Endothelial cell of umbilical vein (primary cell): ENCODE measurements at regions not wholly inside any gene's neighbourhood (a gene's known extent, or its start where the extent isn't known, plus 50 kb on each side); places are given as distances from the start of the nearest gene placed in this dataset.

Source experiments
- BruUV-seq: library from RNA; stranded (reverse); fragments of 400-500 nt; replicated peaks from 2 replicates; lab custom pipeline; 2021; lab: Mats Ljungman, UMichigan
- CTCF ChIA-PET: fragments of 300-600, 350-600 bp; sonication (Branson Sonifier 250); formaldehyde crosslinking; loops from one replicate; lab custom pipeline; 2021; ENCODE audit warnings: antibody characterized with exemption, inconsistent platforms; lab: Charles Lee
- POLR2A ChIA-PET: fragments of 300-600, 350-600 bp; sonication (Branson Sonifier 250); formaldehyde crosslinking; loops from one replicate; lab custom pipeline; 2021; ENCODE audit warnings: antibody characterized with exemption, inconsistent platforms; lab: Charles Lee
- DNase-seq: peaks from one replicate; pipeline ENCODE4 v3.0.0-alpha.2; 2011; ENCODE audit warnings: low read depth, low spot score
- FAIRE-seq: peaks from 2 replicates; lab custom pipeline; 2011; peaks lifted over from hg19 to GRCh38; lab: Jason Lieb, UNC
- H2AFZ ChIP-seq: 2 replicates; pipeline ENCODE4 v1.6.0; 2012; ENCODE audit warnings: low read depth, low read length, control low read depth, inconsistent platforms
- H3K27ac ChIP-seq: 2 replicates; pipeline ENCODE4 v1.5.1; 2011; ENCODE audit warnings: low read depth, mild to moderate bottlenecking, control low read depth, low read length, moderate library complexity; ENCODE audit not compliant: insufficient read depth
- H3K27me3 ChIP-seq, 2 experiments: 2 replicates each; pipeline versions ENCODE4 v1.6.0 to v1.6.1; 2011; ENCODE audit warnings: low read length in 2 of 2, mixed read lengths in 1 of 2; ENCODE audit not compliant: control insufficient read depth in 2 of 2, insufficient read depth in 2 of 2
- H3K36me3 ChIP-seq, 2 experiments: 2 replicates in 1 of 2; 3 replicates in 1 of 2; pipeline ENCODE4 v1.5.1; 2011; ENCODE audit warnings: low read length in 2 of 2, mild to moderate bottlenecking in 1 of 2, moderate library complexity in 1 of 2; ENCODE audit not compliant: control insufficient read depth in 2 of 2, insufficient read depth in 2 of 2; ENCODE audit errors: extremely low read depth in 1 of 2
- H3K4me1 ChIP-seq: 3 replicates; pipeline ENCODE4 v1.5.1; 2011; ENCODE audit warnings: mild to moderate bottlenecking, low read length; ENCODE audit not compliant: control insufficient read depth, insufficient read depth; ENCODE audit errors: extremely low read depth
- H3K4me2 ChIP-seq: 2 replicates; pipeline ENCODE4 v1.6.1; 2011; ENCODE audit warnings: low read length, control low read depth, mixed read lengths; ENCODE audit not compliant: insufficient read depth
- H3K4me3 ChIP-seq, 3 experiments: fragments of 200-600 bp in 1 of 3; sonication (generic), shearing (Covaris generic) in 1 of 3; replicated peaks in 1 of 3; 2 replicates each; pipeline ENCODE4 v1.5.1; 2011 to 2016; ENCODE audit warnings: control low read depth in 3 of 3, low read length in 3 of 3, mild to moderate bottlenecking in 2 of 3, inconsistent platforms in 1 of 3, low read depth in 1 of 3, moderate library complexity in 1 of 3; ENCODE audit not compliant: insufficient read depth in 1 of 3
- H3K79me2 ChIP-seq: 2 replicates; pipeline ENCODE4 v1.6.0; 2012; ENCODE audit warnings: low read length, inconsistent platforms; ENCODE audit not compliant: control insufficient read depth, insufficient read depth
- H3K9ac ChIP-seq: replicated peaks from 2 replicates; pipeline ENCODE3; 2011; ENCODE audit warnings: low read length, control low read depth; ENCODE audit not compliant: insufficient read depth; ENCODE audit errors: extremely low read depth
- H3K9me1 ChIP-seq: replicated peaks from 3 replicates; pipeline ENCODE4 v1.6.0; 2011; ENCODE audit warnings: mild to moderate bottlenecking, low read length; ENCODE audit not compliant: control insufficient read depth, insufficient read depth; ENCODE audit errors: extremely low read depth
- H3K9me3 ChIP-seq: replicated peaks from 2 replicates; pipeline ENCODE4 v1.5.1; 2012; ENCODE audit warnings: low read length, inconsistent platforms; ENCODE audit not compliant: control insufficient read depth, insufficient read depth
- H4K20me1 ChIP-seq: replicated peaks from 2 replicates; pipeline ENCODE3; 2011; ENCODE audit warnings: mild to moderate bottlenecking, low read length; ENCODE audit not compliant: control insufficient read depth, insufficient read depth; ENCODE audit errors: extremely low read depth
- CTCF ChIP-seq, 2 donors: IDR thresholded peaks; 1 replicate in 1 of 2; 2 replicates in 1 of 2; pipeline ENCODE4 v1.5.1; 2011; ENCODE audit warnings: low read length in 2 of 2, mild to moderate bottlenecking in 2 of 2, moderate library complexity in 2 of 2, control low read depth in 1 of 2, inconsistent platforms in 1 of 2, low read depth in 1 of 2; ENCODE audit not compliant: insufficient read depth in 1 of 2; ENCODE audit errors: extremely low read depth in 1 of 2
- FOS ChIP-seq: IDR thresholded peaks from 2 replicates; pipeline ENCODE4 v1.6.1; 2011; ENCODE audit warnings: mild to moderate bottlenecking, low read length, moderate library complexity, borderline replicate concordance; ENCODE audit not compliant: insufficient read depth
- GATA2 ChIP-seq: IDR thresholded peaks from 2 replicates; pipeline ENCODE4 v1.7.0; 2011; ENCODE audit warnings: low read depth, mild to moderate bottlenecking, moderate library complexity, mixed read lengths, low read length; ENCODE audit not compliant: insufficient read length, insufficient read depth
- JUN ChIP-seq: IDR thresholded peaks from 2 replicates; pipeline ENCODE4 v1.6.1; 2011; ENCODE audit warnings: borderline replicate concordance, low read depth; ENCODE audit not compliant: insufficient read length, insufficient read depth
- MAX ChIP-seq: IDR thresholded peaks from 2 replicates; pipeline ENCODE4 v1.6.1; 2011; ENCODE audit not compliant: insufficient read depth, insufficient read length
- POLR2AphosphoS5 ChIP-seq: IDR thresholded peaks from 2 replicates; pipeline ENCODE4 v1.6.1; 2012; ENCODE audit warnings: low read depth, mild to moderate bottlenecking, control low read depth, low read length, moderate library complexity; ENCODE audit not compliant: insufficient read depth
- dilution Hi-C: fragments of 300-500 bp; cut with MboI; formaldehyde crosslinking; loops from one replicate; pipeline ENCODE4 v1.15.0; 2019; ENCODE audit warnings: low sequenced_read_pairs; ENCODE audit not compliant: extremely low pct_ligation_motif_present
- intact Hi-C: fragments of 100-400 bp; cut with micrococcal nuclease; formaldehyde crosslinking; loops from one replicate; pipeline ENCODE4 v1.10.0; 2022

- H3K9ac ChIP-seq = no peak overlapping the region
- no peaks in the 10 kb centered on the region for H3K9me3 ChIP-seq
- DNase-seq = no peak
- H3K9me1 ChIP-seq = no peaks in the 10 kb centered on the region
- no peaks in the 10 kb centered on the region for H4K20me1 ChIP-seq
- intact Hi-C loops = no loop called here
- no peaks in the 10 kb centered on the region for H3K79me2 ChIP-seq
- no peaks in the 10 kb centered on the region for H3K27me3 ChIP-seq
- dilution Hi-C loops = no loop called here
- no peak overlapping the region for H3K4me3 ChIP-seq
- no peaks in the 10 kb centered on the region for H3K36me3 ChIP-seq
- no peak overlapping the region for H3K4me2 ChIP-seq
- CTCF ChIA-PET = no interaction called here
- H3K27ac ChIP-seq = no peak overlapping the region
- no peak for FAIRE-seq
- H2AFZ ChIP-seq = no peak overlapping the region
- H3K4me1 ChIP-seq = no peaks in the 10 kb centered on the region
- TF ChIP-seq CTCF (IDR thresholded peaks at IDR 0.05; ENCODE audit: extremely low read depth in 1 of 2, insufficient read depth in 1 of 2, low read depth in 1 of 2, low read length in 2 of 2) (no peak), POLR2AphosphoS5 (no peak), JUN (no peak), MAX (no peak), GATA2 (no peak), FOS (no peak)
- no TSS peak for BruUV-seq
- POLR2A ChIA-PET = no interaction called here
Measured at GRCh38 chr2:58875436-58875835, 634.3 kb upstream of the FANCL start.
